HCT116 (cell line): ENCODE measurements at regions not wholly inside any gene's neighbourhood (a gene's known extent, or its start where the extent isn't known, plus 50 kb on each side); places are given as distances from the start of the nearest gene placed in this dataset.

ENCODE experiments used
- ATAC-seq: fragments of 200-7000 bp; cut with Tn5 transposase; 2 replicates; pipeline ENCODE4 v1.9.1; 2020; ENCODE audit warnings: mild to moderate bottlenecking, moderate library complexity
- BruUV-seq: library from RNA; stranded (reverse); fragments of 400-500 nt; replicated peaks from 2 replicates; lab custom pipeline; 2021; lab: Mats Ljungman, UMichigan
- CTCF ChIA-PET: fragments of 300-600 bp; sonication (Branson Sonifier 250); formaldehyde crosslinking; loops from one replicate; lab custom pipeline; 2021; ENCODE audit warnings: antibody characterized with exemption; lab: Charles Lee
- POLR2A ChIA-PET: fragments of 300-600, 350-600 bp; sonication (Branson Sonifier 250); formaldehyde crosslinking; loops from one replicate; lab custom pipeline; 2021; ENCODE audit warnings: antibody characterized with exemption; lab: Charles Lee
- RAD21 ChIA-PET, 2 experiments: fragments of 300-600 bp; sonication (Branson Sonifier 250); formaldehyde crosslinking; loops; one replicate each; lab custom pipeline; 2023; ENCODE audit warnings: low total read pairs in 2 of 2; ENCODE audit not compliant: uncharacterized antibody in 2 of 2, unreplicated experiment in 2 of 2, low non-redundant PET in 1 of 2; lab: Charles Lee
- DNase-seq: peaks from one replicate; pipeline ENCODE4 v3.0.0-alpha.2; 2010; ENCODE audit warnings: low read depth, low spot score
- H2AFZ ChIP-seq: fragments of 200-600 bp; shearing (Covaris generic), sonication (generic); 2 replicates; pipeline ENCODE4 v1.6.1; 2017; ENCODE audit warnings: low read depth, mixed run types, mixed read lengths, antibody characterized with exemption, low read length; ENCODE audit not compliant: poor library complexity, severe bottlenecking
- H3K27ac ChIP-seq: 2 replicates; pipeline ENCODE4 v1.5.1; 2012; ENCODE audit warnings: low read depth, low read length
- H3K27me3 ChIP-seq: fragments of 200-600 bp; sonication (generic); 2 replicates; pipeline ENCODE4 v1.6.1; 2016; ENCODE audit warnings: mixed run types, low read length, mixed read lengths; ENCODE audit not compliant: insufficient read depth
- H3K36me3 ChIP-seq, 2 experiments: fragments of 200-500 bp in 1 of 2; fragments of 200-600 bp in 1 of 2; sonication (Bioruptor generic) in 1 of 2; sonication (generic) in 1 of 2; 2 replicates each; pipeline versions ENCODE4 v1.5.1 to v1.6.1; 2014 to 2016; ENCODE audit warnings: low read length in 2 of 2, inconsistent platforms in 1 of 2, mixed read lengths in 1 of 2, mixed run types in 1 of 2; ENCODE audit not compliant: insufficient read depth in 2 of 2, control insufficient read depth in 1 of 2
- H3K4me1 ChIP-seq, 2 experiments: fragments of 200-600 bp in 1 of 2; sonication (generic) in 1 of 2; 2 replicates each; pipeline versions ENCODE4 v1.5.1 to v1.6.1; 2012 to 2017; ENCODE audit warnings: low read length in 2 of 2, inconsistent platforms in 1 of 2, mild to moderate bottlenecking in 1 of 2, mixed read lengths in 1 of 2, mixed run types in 1 of 2, moderate library complexity in 1 of 2; ENCODE audit not compliant: insufficient read depth in 2 of 2, control insufficient read depth in 1 of 2
- H3K4me2 ChIP-seq: fragments of 200-600 bp; sonication (generic); 2 replicates; pipeline ENCODE4 v1.6.1; 2017; ENCODE audit warnings: mixed run types, low read length, mixed read lengths
- H3K4me3 ChIP-seq, 2 experiments: fragments of 200-600 bp in 1 of 2; sonication (generic) in 1 of 2; replicated peaks in 1 of 2; 2 replicates each; pipeline ENCODE4 v1.5.1; 2011 to 2016; ENCODE audit warnings: low read length in 2 of 2, control low read depth in 1 of 2, low read depth in 1 of 2, mild to moderate bottlenecking in 1 of 2, mixed read lengths in 1 of 2, mixed run types in 1 of 2
- H3K79me2 ChIP-seq: fragments of 200-600 bp; sonication (generic); 2 replicates; pipeline ENCODE4 v1.6.1; 2017; ENCODE audit warnings: mild to moderate bottlenecking, mixed run types, low read length, moderate library complexity, mixed read lengths; ENCODE audit not compliant: insufficient read depth
- H3K9ac ChIP-seq: fragments of 200-600 bp; sonication (generic); 2 replicates; pipeline ENCODE4 v1.6.1; 2016; ENCODE audit warnings: low read length, mixed read lengths
- H3K9me2 ChIP-seq: fragments of 200-600 bp; sonication (generic), shearing (Covaris generic); 2 replicates; pipeline ENCODE4 v1.6.1; 2017; ENCODE audit warnings: mixed run types, mild to moderate bottlenecking, moderate library complexity; ENCODE audit not compliant: insufficient read depth
- H3K9me3 ChIP-seq, 2 experiments: fragments of 200-500 bp in 1 of 2; fragments of 200-600 bp in 1 of 2; sonication (Bioruptor generic) in 1 of 2; sonication (generic) in 1 of 2; 2 replicates each; pipeline ENCODE4 v1.6.1; 2014 to 2017; ENCODE audit warnings: low read length in 2 of 2, mixed read lengths in 2 of 2, inconsistent platforms in 1 of 2, low read depth in 1 of 2, mild to moderate bottlenecking in 1 of 2, mixed run types in 1 of 2, moderate library complexity in 1 of 2; ENCODE audit not compliant: control insufficient read depth in 1 of 2, insufficient read depth in 1 of 2
- H4K20me1 ChIP-seq: fragments of 200-600 bp; sonication (generic), shearing (Covaris generic); 2 replicates; pipeline ENCODE4 v1.6.1; 2017; ENCODE audit warnings: mixed run types, mild to moderate bottlenecking, moderate library complexity; ENCODE audit not compliant: insufficient read depth
- ATF3 ChIP-seq: IDR thresholded peaks from 2 replicates; pipeline ENCODE4 v1.6.1; 2012
- CTCF ChIP-seq, 3 experiments: fragments of 200-600 bp in 1 of 3; sonication (generic) in 1 of 3; IDR thresholded peaks in 2 of 3; conservative IDR thresholded peaks in 1 of 3; 2 replicates each; pipeline ENCODE4 v1.5.1; 2012 to 2017; ENCODE audit warnings: low read depth in 2 of 3, low read length in 2 of 3, antibody characterized with exemption in 1 of 3, borderline replicate concordance in 1 of 3, control low read depth in 1 of 3, mild to moderate bottlenecking in 1 of 3, mixed read lengths in 1 of 3, mixed run types in 1 of 3, moderate library complexity in 1 of 3; ENCODE audit not compliant: insufficient read depth in 1 of 3
- EGR1 ChIP-seq: IDR thresholded peaks from 2 replicates; pipeline ENCODE4 v1.6.1; 2012; ENCODE audit warnings: low read depth
- ELF1 ChIP-seq: IDR thresholded peaks from 2 replicates; pipeline ENCODE4 v1.6.1; 2012; ENCODE audit warnings: low read depth, borderline replicate concordance
- EZH2 ChIP-seq: fragments of 200-600 bp; sonication (generic); IDR thresholded peaks from 2 replicates; pipeline ENCODE4 v1.6.1; 2017; ENCODE audit warnings: antibody characterized with exemption, mixed run types
- FOSL1 ChIP-seq: IDR thresholded peaks from 2 replicates; pipeline ENCODE4 v1.6.1; 2012; ENCODE audit warnings: low read depth
- JUND ChIP-seq: IDR thresholded peaks from 2 replicates; pipeline ENCODE4 v1.6.1; 2012
- MAX ChIP-seq: IDR thresholded peaks from 2 replicates; pipeline ENCODE4 v1.6.1; 2012
- POLR2A ChIP-seq: IDR thresholded peaks from 2 replicates; pipeline ENCODE4 v1.7.0; 2011; ENCODE audit warnings: borderline replicate concordance; ENCODE audit not compliant: insufficient read depth, insufficient read length; ENCODE audit errors: extremely low read depth
- POLR2AphosphoS5 ChIP-seq: IDR thresholded peaks from 2 replicates; pipeline ENCODE4 v1.6.1; 2011; ENCODE audit warnings: mild to moderate bottlenecking, low read depth, low read length, moderate library complexity
- RAD21 ChIP-seq: IDR thresholded peaks from 2 replicates; pipeline ENCODE4 v1.6.1; 2012; ENCODE audit warnings: low read depth, mild to moderate bottlenecking
- SIN3A ChIP-seq: IDR thresholded peaks from 2 replicates; pipeline ENCODE4 v1.6.1; 2012; ENCODE audit warnings: low read depth
- SP1 ChIP-seq: IDR thresholded peaks from 2 replicates; pipeline ENCODE4 v1.6.1; 2012; ENCODE audit warnings: low read depth
- YY1 ChIP-seq: IDR thresholded peaks from 2 replicates; pipeline ENCODE4 v1.6.1; 2011; ENCODE audit warnings: low read length, low read depth, moderate library complexity, mild to moderate bottlenecking; ENCODE audit not compliant: insufficient replicate concordance; ENCODE audit errors: extremely low read depth
- ZFX ChIP-seq: fragments of 450-650 bp; IDR thresholded peaks from 2 replicates; pipeline ENCODE4 v1.6.1; 2017
- intact Hi-C: fragments of 100-400 bp; cut with micrococcal nuclease; formaldehyde crosslinking; loops from 2 replicates; pipeline ENCODE4 v1.10.0; 2022

- intact Hi-C loops: no loop called here
- ChIA-PET POLR2A (no interaction called here), RAD21 (no interaction called here), CTCF (interaction anchor here (1.4 kb wide), 1 partner anchor 43 kb away, joined by 4 read pairs; no protein-coding TSS in a partner anchor)
- H3K27ac ChIP-seq: no peak overlapping the region
- TF ChIP-seq POLR2A (no peak), EZH2 (no peak), POLR2AphosphoS5 (no peak), ZFX (no peak), MAX (no peak), SIN3A (no peak)
- no peaks in the 10 kb centered on the region for H3K79me2 ChIP-seq
- no TSS peak for BruUV-seq
- DNase-seq (no peak), ATAC-seq (no peak)
- no peaks in the 10 kb centered on the region for H3K4me1 ChIP-seq
- peaks cover 56% of the 10 kb centered on the region for H3K27me3 ChIP-seq
- H3K4me3 ChIP-seq: no peak overlapping the region
- H3K9ac ChIP-seq: no peak overlapping the region
- no peaks in the 10 kb centered on the region for H3K36me3 ChIP-seq
- no peaks in the 10 kb centered on the region for H3K9me2 ChIP-seq
- no peaks in the 10 kb centered on the region for H3K9me3 ChIP-seq
- no peak overlapping the region for H2AFZ ChIP-seq
- H4K20me1 ChIP-seq: no peaks in the 10 kb centered on the region; the same call in 1 of the 2 replicates
- no peak overlapping the region for H3K4me2 ChIP-seq
Observed at GRCh38 chr2:217149087-217149660, 289.3 kb upstream of the TNP1 start.

- H3K27ac ChIP-seq: no peak overlapping the region
- ATAC-seq: no peak
- POLR2A ChIA-PET: no interaction called here
- DNase-seq: no peak
- no peak overlapping the region for H3K9ac ChIP-seq
- no peaks in the 10 kb centered on the region for H3K9me2 ChIP-seq
- H3K4me3 ChIP-seq: no peak overlapping the region
- no peaks in the 10 kb centered on the region for H3K4me1 ChIP-seq
- H3K36me3 ChIP-seq: no peaks in the 10 kb centered on the region
- TF ChIP-seq EZH2 (no peak), RAD21 (no peak), POLR2A (no peak), ZFX (no peak), YY1 (no peak), JUND (no peak), ATF3 (no peak), SIN3A (no peak), ELF1 (no peak), EGR1 (no peak), FOSL1 (no peak), CTCF (IDR thresholded peaks at IDR 0.05 in 2 of 3, conservative IDR thresholded peaks at IDR 0.05 in 1 of 3; ENCODE audit: borderline replicate concordance in 1 of 3, insufficient read depth in 1 of 3, low read depth in 2 of 3, low read length in 2 of 3) (no peak), SP1 (no peak)
- H3K79me2 ChIP-seq: no peaks in the 10 kb centered on the region
- intact Hi-C loops: no loop called here
- H4K20me1 ChIP-seq: no peaks in the 10 kb centered on the region; the same call in 1 of the 2 replicates
- RAD21 ChIA-PET: no interaction called here
- H3K4me2 ChIP-seq: no peak overlapping the region
- no peaks in the 10 kb centered on the region for H3K9me3 ChIP-seq
- CTCF ChIA-PET: interaction anchor here (1.4 to 1.6 kb wide), 2 partner anchors 18 to 42 kb away, joined by 4 to 5 read pairs; no protein-coding TSS in a partner anchor
- H2AFZ ChIP-seq: no peak overlapping the region
- no TSS peak for BruUV-seq
- peaks cover 47% of the 10 kb centered on the region for H3K27me3 ChIP-seq
Observed at GRCh38 chr2:217147818-217148217, 288.0 kb upstream of the TNP1 start.
